GM23248 (cell line): ENCODE measurements at regions not wholly inside any gene's neighbourhood (a gene's known extent, or its start where the extent isn't known, plus 50 kb on each side); places are given as distances from the start of the nearest gene placed in this dataset.

Source experiments
- DNase-seq: peaks from one replicate; pipeline ENCODE4 v3.0.0-alpha.2; 2015
- H2AFZ ChIP-seq: fragments of 200-600 bp; sonication (generic); 2 replicates; pipeline ENCODE4 v1.6.1; 2016; ENCODE audit warnings: antibody characterized with exemption
- H3F3A ChIP-seq: fragments of 200-600 bp; sonication (generic); 2 replicates; pipeline ENCODE4 v1.6.1; 2016; ENCODE audit warnings: mild to moderate bottlenecking, antibody characterized with exemption, mixed run types; ENCODE audit not compliant: insufficient read depth
- H3K27ac ChIP-seq: fragments of 200-600 bp; sonication (generic); 2 replicates; pipeline ENCODE4 v1.5.1; 2016; ENCODE audit warnings: mild to moderate bottlenecking
- H3K27me3 ChIP-seq: fragments of 200-600 bp; sonication (generic); replicated peaks from 2 replicates; pipeline ENCODE4 v1.6.1; 2016; ENCODE audit warnings: mild to moderate bottlenecking; ENCODE audit not compliant: insufficient read depth
- H3K36me3 ChIP-seq: fragments of 200-600 bp; sonication (generic); 2 replicates; pipeline ENCODE4 v1.6.1; 2016; ENCODE audit warnings: low read depth, mild to moderate bottlenecking
- H3K4me1 ChIP-seq: fragments of 200-600 bp; sonication (generic); 2 replicates; pipeline ENCODE4 v1.6.1; 2016; ENCODE audit warnings: mild to moderate bottlenecking; ENCODE audit not compliant: insufficient read depth
- H3K4me2 ChIP-seq: fragments of 200-600 bp; sonication (generic); one replicate; pipeline ENCODE4 v1.6.1; 2016; ENCODE audit warnings: mild to moderate bottlenecking; ENCODE audit not compliant: unreplicated experiment
- H3K4me3 ChIP-seq: fragments of 200-600 bp; sonication (generic); 2 replicates; pipeline ENCODE4 v1.5.1; 2016; ENCODE audit warnings: mild to moderate bottlenecking
- H3K79me2 ChIP-seq: fragments of 200-600 bp; sonication (generic); 2 replicates; pipeline ENCODE4 v1.6.1; 2016; ENCODE audit warnings: mild to moderate bottlenecking; ENCODE audit not compliant: insufficient read depth
- H3K9ac ChIP-seq: fragments of 200-600 bp; sonication (generic); 2 replicates; pipeline ENCODE4 v1.6.1; 2016; ENCODE audit warnings: mild to moderate bottlenecking
- H3K9me2 ChIP-seq: fragments of 200-600 bp; sonication (generic); 2 replicates; pipeline ENCODE4 v1.6.1; 2016; ENCODE audit warnings: mixed run types, mild to moderate bottlenecking, moderate library complexity; ENCODE audit not compliant: insufficient read depth
- H3K9me3 ChIP-seq: fragments of 200-600 bp; sonication (generic); one replicate; pipeline ENCODE4 v1.6.1; 2017; ENCODE audit warnings: low read depth
- H4K20me1 ChIP-seq: fragments of 200-600 bp; sonication (generic); 2 replicates; pipeline ENCODE4 v1.6.0; 2016; ENCODE audit not compliant: insufficient read depth
- EZH2 ChIP-seq: fragments of 200-600 bp; sonication (generic); IDR thresholded peaks from 2 replicates; pipeline ENCODE4 v1.6.1; 2018; ENCODE audit warnings: antibody characterized with exemption, mild to moderate bottlenecking; ENCODE audit not compliant: insufficient read depth, poor library complexity, severe bottlenecking
- EZH2phosphoT487 ChIP-seq: fragments of 200-600 bp; sonication (generic); IDR thresholded peaks from 2 replicates; pipeline ENCODE4 v1.6.1; 2018; ENCODE audit warnings: antibody characterized with exemption, moderate library complexity, mild to moderate bottlenecking, low read depth; ENCODE audit not compliant: insufficient read depth
- WGBS, 2 experiments: methylation state at CpG; one replicate each; pipeline ENCODE4 v1.1.6; 2015 to 2017; ENCODE audit warnings: low lambda C conversion rate in 2 of 2, low coverage in 1 of 2; ENCODE audit errors: missing lambda C conversion rate in 2 of 2; 5-methylcytosine and 5-hydroxymethylcytosine counted together
- in situ Hi-C: fragments of 300-500 bp; cut with MboI; formaldehyde crosslinking; loops from 2 replicates; pipeline ENCODE4 v1.15.0; 2020

GRCh38 chr13:72570019-72570418 lies 157.4 kb downstream of the MZT1 start:
- Histone ChIP-seq H3K9me3 (no peaks in the 10 kb centered on the region), H3K9ac (no peak overlapping the region), H3K36me3 (no peaks in the 10 kb centered on the region), H3F3A (no peaks in the 10 kb centered on the region), H2AFZ (no peak overlapping the region), H3K27ac (no peak overlapping the region), H3K79me2 (no peaks in the 10 kb centered on the region), H3K27me3 (no peaks in the 10 kb centered on the region), H3K4me3 (no peak overlapping the region), H3K4me1 (no peaks in the 10 kb centered on the region), H3K4me2 (no peak overlapping the region), H4K20me1 (no peaks in the 10 kb centered on the region), H3K9me2 (no peaks in the 10 kb centered on the region)
- no peak for TF ChIP-seq EZH2phosphoT487
- TF ChIP-seq EZH2: no peak
- in situ Hi-C loops: no loop called here
- WGBS, 2 experiments: 30 to 33% methylated on average over 4 of the region's 4 CpGs
- DNase-seq: no peak

- Histone ChIP-seq H3K4me1 (no peaks in the 10 kb centered on the region), H3K4me2 (no peak overlapping the region), H3K27me3 (no peaks in the 10 kb centered on the region), H4K20me1 (no peaks in the 10 kb centered on the region), H3K9me3 (no peaks in the 10 kb centered on the region), H3K79me2 (no peaks in the 10 kb centered on the region), H3K9me2 (no peaks in the 10 kb centered on the region), H2AFZ (no peak overlapping the region), H3K27ac (no peak overlapping the region), H3K9ac (no peak overlapping the region), H3F3A (no peaks in the 10 kb centered on the region), H3K36me3 (no peaks in the 10 kb centered on the region), H3K4me3 (no peak overlapping the region)
- WGBS, 2 experiments: 17 to 19% methylated on average over 5 of the region's 5 CpGs
- no peak for DNase-seq
- TF ChIP-seq EZH2 (no peak), EZH2phosphoT487 (no peak)
- in situ Hi-C loops: no loop called here
Measured at GRCh38 chr13:72567566-72567965, 159.9 kb downstream of the MZT1 start.

GRCh38 chr13:72566526-72566925 lies 160.9 kb downstream of the MZT1 start:
- no peak for DNase-seq
- H3K27ac ChIP-seq: no peak overlapping the region
- H3K4me2 ChIP-seq: no peak overlapping the region
- no peak overlapping the region for H2AFZ ChIP-seq
- no peaks in the 10 kb centered on the region for H3K79me2 ChIP-seq
- H3K9ac ChIP-seq: no peak overlapping the region
- H3K36me3 ChIP-seq: no peaks in the 10 kb centered on the region
- H3F3A ChIP-seq: no peaks in the 10 kb centered on the region
- H3K4me1 ChIP-seq: no peaks in the 10 kb centered on the region
- TF ChIP-seq EZH2 (no peak), EZH2phosphoT487 (no peak)
- no peaks in the 10 kb centered on the region for H4K20me1 ChIP-seq
- no peaks in the 10 kb centered on the region for H3K9me2 ChIP-seq
- H3K27me3 ChIP-seq: no peaks in the 10 kb centered on the region
- H3K4me3 ChIP-seq: no peak overlapping the region
- 26 to 28% methylated on average over 3 of the region's 3 CpGs for WGBS, 2 experiments
- H3K9me3 ChIP-seq: no peaks in the 10 kb centered on the region
- in situ Hi-C loops: no loop called here

- in situ Hi-C loops: no loop called here
- no peak overlapping the region for H3K4me3 ChIP-seq
- H3K27me3 ChIP-seq: no peaks in the 10 kb centered on the region
- H3K9ac ChIP-seq: no peak overlapping the region
- peak; percentile 2 for DNase-seq
- no peaks in the 10 kb centered on the region for H4K20me1 ChIP-seq
- no peaks in the 10 kb centered on the region for H3K79me2 ChIP-seq
- H2AFZ ChIP-seq: no peak overlapping the region
- H3F3A ChIP-seq: no peaks in the 10 kb centered on the region
- no peaks in the 10 kb centered on the region for H3K9me3 ChIP-seq
- TF ChIP-seq EZH2 (no peak), EZH2phosphoT487 (no peak)
- no peaks in the 10 kb centered on the region for H3K4me1 ChIP-seq
- H3K4me2 ChIP-seq: no peak overlapping the region
- H3K36me3 ChIP-seq: no peaks in the 10 kb centered on the region
- H3K27ac ChIP-seq: no peak overlapping the region
- 21 to 22% methylated on average over 1 of the region's 1 CpG for WGBS, 2 experiments
- H3K9me2 ChIP-seq: no peaks in the 10 kb centered on the region
Measured at GRCh38 chr13:72565893-72566292, 161.5 kb downstream of the MZT1 start.

GRCh38 chr13:72562686-72563085 lies 164.7 kb downstream of the MZT1 start:
- H3K79me2 ChIP-seq: no peaks in the 10 kb centered on the region
- in situ Hi-C loops: no loop called here
- no peak for DNase-seq
- H3K4me2 ChIP-seq: no peak overlapping the region
- H2AFZ ChIP-seq: no peak overlapping the region
- no peaks in the 10 kb centered on the region for H3K9me3 ChIP-seq
- H3F3A ChIP-seq: no peaks in the 10 kb centered on the region
- no peak for TF ChIP-seq EZH2phosphoT487
- TF ChIP-seq EZH2: no peak
- no peaks in the 10 kb centered on the region for H4K20me1 ChIP-seq
- no peak overlapping the region for H3K4me3 ChIP-seq
- no peak overlapping the region for H3K9ac ChIP-seq
- no peaks in the 10 kb centered on the region for H3K4me1 ChIP-seq
- H3K9me2 ChIP-seq: no peaks in the 10 kb centered on the region
- 31 to 46% methylated on average over 2 of the region's 2 CpGs for WGBS, 2 experiments
- H3K27ac ChIP-seq: no peak overlapping the region
- no peaks in the 10 kb centered on the region for H3K36me3 ChIP-seq
- H3K27me3 ChIP-seq: no peaks in the 10 kb centered on the region
